RKO (cell line): ENCODE measurements at regions not wholly inside any gene's neighbourhood (a gene's known extent, or its start where the extent isn't known, plus 50 kb on each side); places are given as distances from the start of the nearest gene placed in this dataset.
"Not testable (repeated sequence)": the region's sequence is repeated elsewhere in the genome, so short reads cannot be mapped to it uniquely, and the experiment has no call there.

Experiments
- DNase-seq: peaks from one replicate; pipeline ENCODE4 v3.0.0-alpha.2; 2016; ENCODE audit warnings: low spot score

DNA sequence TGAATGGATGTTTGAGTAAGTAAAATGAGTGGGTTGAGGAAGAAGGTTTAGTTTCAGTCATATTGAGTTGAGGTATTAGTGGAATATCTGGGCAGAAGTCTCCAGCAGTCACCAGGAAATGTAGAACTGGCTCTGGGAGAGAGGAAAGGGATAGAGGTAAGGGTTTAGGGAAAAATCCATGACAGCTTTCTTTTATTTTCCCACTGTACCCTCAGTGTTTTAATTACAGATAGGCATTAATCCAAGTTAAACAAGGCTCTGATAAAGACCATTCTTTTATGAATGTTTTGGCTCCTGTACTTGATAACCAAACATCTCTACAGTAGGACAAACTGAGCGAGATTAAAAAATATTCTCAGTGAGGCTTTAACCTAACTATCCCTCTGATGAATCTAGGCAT is 318.4 kb upstream of the SYNCRIP start:
- DNase-seq, result no peak

GRCh38 chr6:85948481-85948880 is 305.8 kb upstream of the SYNCRIP start:
- DNase-seq, result no peak

DNA sequence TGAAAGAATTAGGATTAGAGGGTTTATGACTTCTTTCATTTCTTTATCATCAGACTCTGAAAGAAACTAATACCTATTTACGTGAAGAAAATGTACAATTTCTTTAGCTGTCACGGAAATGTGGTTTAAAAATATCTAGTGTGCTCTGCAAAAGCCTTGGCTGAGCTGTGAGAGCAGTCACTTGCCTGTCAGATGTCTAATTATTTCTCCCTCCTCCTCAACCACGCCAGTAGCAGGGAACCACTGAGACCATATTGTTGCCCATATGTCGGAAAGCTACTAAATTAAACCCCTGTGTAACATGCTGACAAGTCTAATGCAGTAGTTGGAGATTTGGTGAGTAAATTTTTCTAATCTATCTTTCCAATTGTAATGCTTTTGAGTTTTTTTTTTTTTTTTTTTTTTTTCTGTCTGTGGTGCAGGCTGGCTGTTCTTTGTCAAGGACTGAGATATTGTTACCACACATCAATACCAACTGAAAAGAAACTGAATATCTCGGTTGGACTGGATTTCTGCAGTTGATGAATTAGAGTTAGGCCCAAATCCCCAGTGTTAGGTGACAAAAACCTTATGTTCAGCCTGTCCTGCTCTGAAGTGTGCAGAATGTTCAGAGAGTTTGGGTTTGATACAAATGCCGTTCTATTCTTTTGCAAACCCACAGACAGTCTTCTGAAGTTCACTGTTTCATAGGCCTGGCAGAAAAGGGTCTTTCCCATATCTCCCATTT is 302.9 kb upstream of the SYNCRIP start:
- no peak for DNase-seq

GRCh38 chr6:85944776-85945175 is 302.1 kb upstream of the SYNCRIP start:
- DNase-seq, result no peak

DNA sequence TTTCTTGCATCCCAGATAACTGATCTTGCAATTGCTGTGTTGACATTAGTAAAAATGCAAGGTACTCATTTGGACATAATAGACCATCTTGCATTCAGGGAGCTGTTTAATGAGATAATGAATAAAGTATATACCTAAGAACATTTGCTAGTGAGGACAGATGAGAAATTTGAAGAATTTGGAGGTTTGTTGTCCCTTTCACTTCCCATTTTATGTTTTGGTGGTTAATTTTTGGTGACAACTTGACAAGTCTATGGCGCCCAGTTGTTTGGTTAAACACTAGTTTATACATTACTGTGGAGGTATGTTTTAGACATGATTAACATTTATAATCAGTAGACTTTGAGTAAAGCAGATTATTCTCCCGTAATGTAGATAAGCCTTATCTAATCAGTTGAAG is 300.2 kb upstream of the SYNCRIP start:
- DNase-seq, result no peak

DNA sequence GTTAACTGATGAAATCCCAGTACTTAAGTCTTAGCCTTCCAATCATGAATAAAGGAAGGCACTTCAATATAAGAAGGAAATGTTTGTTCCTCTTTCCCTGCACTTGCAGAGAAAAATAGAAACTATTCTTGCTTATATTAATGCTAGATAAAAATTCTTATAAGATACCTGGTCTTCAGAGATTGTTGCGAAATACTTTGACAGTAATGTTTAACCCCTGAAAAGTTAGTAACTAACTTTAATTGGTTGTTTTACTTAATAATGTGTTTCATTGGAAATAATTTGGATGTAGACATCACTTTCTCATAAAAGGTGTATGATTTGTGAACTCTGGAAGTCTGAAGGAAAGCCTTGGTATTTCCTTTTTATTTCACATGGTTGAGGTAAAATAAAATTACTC is 294.2 kb upstream of the SYNCRIP start:
- DNase-seq, result no peak

- DNase-seq, result peak; percentile 86
These were observed 280.3 kb upstream of the SYNCRIP start for GRCh38 chr6:85923013-85923430.

- DNase-seq, result no peak
These were observed 278.1 kb upstream of the SYNCRIP start for GRCh38 chr6:85920782-85921181.

GRCh38 chr6:85917522-85917921 is 274.8 kb upstream of the SYNCRIP start:
- DNase-seq, result no peak

- DNase-seq, result no peak
These were observed 270.3 kb upstream of the SYNCRIP start for GRCh38 chr6:85913001-85913400.

DNA sequence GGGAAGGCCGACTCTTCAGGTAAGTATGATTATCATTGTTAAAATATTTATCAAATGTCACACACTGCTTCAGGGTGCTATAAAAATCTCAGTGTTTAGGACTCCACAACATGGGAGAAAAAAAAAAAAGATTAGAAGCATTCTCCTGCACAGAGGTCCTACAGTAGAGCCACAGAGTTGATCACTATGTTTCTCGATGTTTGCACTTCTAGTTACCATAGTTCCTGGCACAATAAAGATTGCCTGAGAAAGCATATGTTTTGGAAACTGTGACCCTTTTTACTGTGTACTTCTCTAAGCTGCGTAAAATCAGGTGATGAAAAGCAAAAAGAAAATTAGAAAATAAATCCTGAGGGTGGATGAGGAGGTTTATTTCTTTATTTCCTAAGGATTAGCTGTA is 269.9 kb upstream of the SYNCRIP start:
- no peak for DNase-seq

- DNase-seq, result no peak
These were observed 268.4 kb upstream of the SYNCRIP start for GRCh38 chr6:85911067-85911466.

DNA sequence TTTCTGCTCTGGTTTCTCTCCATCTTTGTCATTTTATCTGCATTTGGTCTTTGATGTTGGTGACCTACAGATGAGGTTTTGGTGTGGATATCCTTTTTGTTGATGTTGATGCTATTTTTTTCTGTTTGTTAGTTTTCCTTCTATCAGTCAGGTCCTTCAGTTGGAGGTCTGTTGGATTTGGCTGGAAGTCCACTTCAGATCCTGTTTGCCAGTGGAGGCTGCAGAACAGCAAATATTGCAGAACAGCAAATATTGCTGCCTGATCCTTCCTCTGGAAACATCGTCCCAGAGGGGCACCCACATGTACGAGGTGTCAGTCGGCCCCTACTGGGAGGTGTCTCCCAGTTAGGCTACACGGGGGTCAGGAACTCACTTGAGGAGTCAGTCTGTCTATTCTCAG is 265.4 kb upstream of the SYNCRIP start:
- DNase-seq, result not testable (repeated sequence)

DNA sequence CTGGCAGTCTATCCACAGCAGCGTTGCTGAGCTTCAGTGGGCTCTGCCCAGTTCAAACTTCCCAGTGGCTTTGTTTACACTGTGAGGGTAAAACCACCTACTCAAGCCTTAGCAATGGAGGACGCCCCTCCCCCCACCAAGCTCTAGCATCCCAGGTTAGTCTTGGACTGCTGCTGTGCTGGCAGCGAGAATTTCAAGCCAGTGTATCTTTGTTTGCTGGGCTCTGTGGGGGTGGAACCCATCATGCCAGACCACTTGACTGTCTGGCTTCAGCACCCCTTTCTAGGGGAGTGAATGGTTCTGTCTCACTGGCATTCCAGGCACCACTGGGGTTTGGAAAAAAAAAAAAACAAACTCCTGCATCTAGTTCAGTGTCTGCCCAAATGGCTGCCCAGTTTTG is 249.7 kb upstream of the SYNCRIP start:
- DNase-seq, result no peak

- DNase-seq, result no peak
These were observed 244.8 kb upstream of the SYNCRIP start for GRCh38 chr6:85887461-85887860.

GRCh38 chr6:85868685-85869084 is 226.0 kb upstream of the SYNCRIP start:
- DNase-seq, result no peak

GRCh38 chr6:85867595-85867994 is 224.9 kb upstream of the SYNCRIP start:
- no peak for DNase-seq

- no peak for DNase-seq
These were observed 224.2 kb upstream of the SYNCRIP start for GRCh38 chr6:85866758-85867401.

- DNase-seq, result no peak
These were observed 223.7 kb upstream of the SYNCRIP start for GRCh38 chr6:85866370-85866730.

- peak; percentile 40 for DNase-seq
These were observed 223.0 kb upstream of the SYNCRIP start for GRCh38 chr6:85865420-85866369.

- DNase-seq, result peak; percentile 25
These were observed 222.0 kb upstream of the SYNCRIP start for GRCh38 chr6:85864453-85865401.

- no peak for DNase-seq
These were observed 213.5 kb upstream of the SYNCRIP start for GRCh38 chr6:85856235-85856634.
